HG03457 (cell line): ENCODE measurements at regions not wholly inside any gene's neighbourhood (a gene's known extent, or its start where the extent isn't known, plus 50 kb on each side); places are given as distances from the start of the nearest gene placed in this dataset.
A peak's percentile ranks its signal among the peaks of the same experiment; 100 is the strongest.
"Not testable (repeated sequence)": the region's sequence is repeated elsewhere in the genome, so short reads cannot be mapped to it uniquely, and the experiment has no call there.

Experiments
- ATAC-seq: cut with Tn5 transposase; IDR thresholded peaks from one replicate; pipeline ENCODE4 v1.9.1; 2021; ENCODE audit warnings: moderate number of reproducible peaks; ENCODE audit not compliant: unreplicated experiment

DNA sequence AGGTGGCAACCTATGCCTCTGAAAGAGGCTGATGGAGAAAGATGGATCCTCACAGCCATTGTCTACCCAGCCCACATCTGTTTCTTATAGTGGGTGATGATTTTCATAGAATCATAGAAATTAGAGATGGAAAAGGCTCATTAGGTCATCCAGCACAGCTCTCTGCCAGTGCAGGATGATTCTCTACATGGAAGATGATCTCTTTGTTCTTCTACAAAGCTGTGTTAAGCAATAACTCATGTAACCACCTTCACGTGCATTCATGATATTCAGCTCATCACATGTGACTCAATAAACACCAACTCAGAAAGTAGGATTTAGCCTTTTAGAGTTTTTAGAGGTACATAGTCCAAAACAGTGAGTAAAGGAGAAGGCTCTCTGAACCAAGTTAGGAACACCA is 539.4 kb upstream of the ID2 start:
- ATAC-seq = no peak

GRCh38 chr2:8144131-8144631 is 537.7 kb upstream of the ID2 start:
- ATAC-seq = no peak

- no peak for ATAC-seq
These were observed 537.1 kb upstream of the ID2 start for GRCh38 chr2:8144785-8145184.

DNA sequence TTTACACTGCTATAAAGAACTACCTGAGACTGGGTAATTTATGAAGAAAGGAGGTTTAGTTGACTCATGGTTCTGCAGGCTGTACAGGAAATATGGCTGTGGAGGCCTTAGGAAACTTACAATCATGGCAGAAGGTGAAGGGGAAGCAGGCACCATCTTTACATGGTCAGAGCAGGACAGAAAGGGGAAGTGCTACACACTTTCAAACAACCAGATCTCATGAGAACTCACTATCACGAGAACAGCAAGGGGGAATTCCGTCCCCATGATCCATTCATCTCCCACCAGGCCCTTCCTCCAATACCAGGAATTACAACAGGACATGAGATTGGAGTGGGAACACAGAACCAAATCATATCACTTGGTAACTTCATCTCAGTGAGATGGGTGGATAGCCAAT is 536.5 kb upstream of the ID2 start:
- not testable (repeated sequence) for ATAC-seq

DNA sequence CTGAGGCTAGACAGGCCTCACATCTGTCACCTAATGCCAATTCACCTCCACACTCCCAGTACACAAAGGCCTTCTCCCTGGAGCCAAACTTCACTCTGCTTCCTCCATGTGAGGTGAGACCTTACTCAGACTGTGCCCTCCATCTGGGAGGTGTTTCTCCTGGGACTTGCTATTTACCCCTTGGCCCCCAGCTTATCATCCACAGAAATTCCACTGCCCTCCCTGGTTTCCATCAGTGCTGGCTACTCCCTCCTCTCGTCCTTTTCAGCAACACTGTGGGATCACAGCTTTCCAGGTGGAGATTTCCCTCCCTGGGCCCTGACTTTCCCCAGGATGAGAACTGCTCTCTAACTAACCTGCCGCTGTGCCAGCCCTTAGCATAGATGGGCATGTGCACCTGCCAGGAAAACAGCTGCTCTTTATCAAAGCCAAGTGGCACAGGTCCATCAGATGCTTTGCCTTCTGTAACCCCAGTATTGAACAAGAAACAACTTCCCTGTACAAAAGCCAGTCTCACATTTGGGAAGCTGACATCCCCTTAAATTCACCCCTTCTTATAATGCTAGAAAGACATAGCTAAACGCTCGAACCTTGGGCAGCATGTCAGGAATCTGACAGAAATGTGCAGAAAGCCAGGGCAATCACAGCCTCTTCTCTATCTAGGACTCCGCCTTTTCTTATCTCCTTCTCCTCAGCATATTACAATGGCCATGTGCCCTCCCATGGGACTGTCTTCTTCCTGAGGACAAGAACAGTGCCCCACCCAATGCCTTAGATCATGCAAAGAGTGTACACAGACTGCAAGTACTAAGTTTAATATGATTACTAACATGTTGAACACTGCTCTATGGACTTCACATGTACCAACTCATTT is 535.5 kb upstream of the ID2 start:
- ATAC-seq = no peak

GRCh38 chr2:8148260-8149006 is 533.4 kb upstream of the ID2 start:
- ATAC-seq = no peak

DNA sequence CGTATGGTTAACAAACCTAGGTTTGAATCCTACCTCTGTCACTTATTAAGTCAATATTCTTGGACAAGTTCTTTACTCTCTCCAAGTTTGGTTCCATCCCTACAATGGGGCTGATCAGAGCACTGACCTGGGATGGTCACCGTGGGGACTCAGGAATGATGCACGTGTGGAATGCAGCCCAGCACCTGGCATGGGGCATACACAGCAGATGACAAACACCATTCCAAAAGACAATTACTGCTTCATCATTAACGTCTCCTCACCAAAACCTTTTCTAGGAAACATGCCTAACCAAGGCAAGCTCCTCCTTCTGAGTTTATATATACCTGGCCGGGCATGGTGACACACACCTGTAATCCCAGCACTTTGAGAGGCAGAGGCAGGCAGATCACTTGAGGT is 532.9 kb upstream of the ID2 start:
- no peak for ATAC-seq

DNA sequence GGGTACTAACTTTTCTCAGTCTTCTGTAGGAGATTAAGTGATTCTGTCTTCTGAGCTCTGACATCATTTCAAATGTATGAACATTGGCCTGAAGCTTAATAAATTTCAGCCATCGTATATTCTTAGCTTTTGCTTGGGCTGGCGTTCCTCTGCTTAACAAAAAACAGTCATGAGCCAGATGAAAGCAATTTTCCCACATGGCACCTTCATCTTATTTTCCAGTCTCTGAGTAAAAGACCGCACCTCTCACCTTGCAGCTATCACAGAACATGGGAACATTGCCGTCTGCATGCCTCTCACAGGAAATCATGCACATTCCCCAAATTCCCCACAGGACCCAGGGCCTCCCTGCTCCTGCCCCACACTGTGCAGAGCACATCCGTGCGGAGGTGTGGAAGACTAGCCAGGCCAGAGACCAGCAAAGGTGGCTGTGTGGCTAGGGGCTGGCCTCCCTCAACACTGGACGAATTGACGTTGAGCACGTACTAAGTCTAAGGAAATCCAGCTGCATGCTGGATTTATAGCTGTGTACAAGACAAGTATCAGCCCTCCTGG is 531.8 kb upstream of the ID2 start:
- ATAC-seq = no peak

- ATAC-seq = no peak
These were observed 530.0 kb upstream of the ID2 start for GRCh38 chr2:8151888-8152287.

DNA sequence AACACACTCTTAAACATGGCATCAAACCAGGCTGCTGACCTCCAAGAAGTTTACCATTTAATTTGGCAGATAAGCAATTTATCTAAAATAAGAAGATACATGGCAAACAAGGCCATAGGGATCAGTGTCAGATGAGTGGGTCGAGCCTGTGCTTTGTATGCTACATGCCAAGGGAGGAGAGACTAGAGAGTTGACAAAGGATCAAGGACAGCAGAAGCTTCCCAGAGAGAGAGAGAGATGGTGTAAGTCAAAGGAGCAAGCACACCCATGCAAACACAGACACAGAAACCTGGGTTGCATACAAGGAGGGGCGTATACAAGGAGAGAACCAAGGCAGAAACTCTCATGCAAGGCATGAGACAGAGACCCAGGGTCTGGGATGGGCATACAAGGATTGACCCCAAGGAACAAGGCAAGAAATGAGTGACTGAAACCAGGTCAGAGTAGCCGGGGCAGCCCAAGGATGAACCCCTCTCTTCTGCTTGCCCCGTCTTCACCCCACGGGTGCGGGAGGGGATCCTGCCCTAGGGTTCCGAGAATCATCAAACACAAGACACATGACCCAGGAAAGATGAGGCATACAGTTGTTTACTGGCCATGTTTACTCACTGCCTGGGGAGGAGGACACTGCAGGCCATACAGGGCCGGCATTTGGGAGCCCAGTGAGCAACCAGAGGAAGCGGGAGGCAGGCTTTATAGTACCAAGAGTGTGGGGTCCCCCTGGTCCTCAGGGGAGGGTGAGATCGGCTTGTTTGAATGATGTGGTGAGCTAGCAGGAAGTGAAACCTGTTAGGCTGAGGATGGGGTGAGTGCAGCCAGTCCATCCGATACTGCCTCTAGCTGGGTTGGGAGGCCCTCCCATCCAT is 529.2 kb upstream of the ID2 start:
- ATAC-seq = peak; percentile 96

DNA sequence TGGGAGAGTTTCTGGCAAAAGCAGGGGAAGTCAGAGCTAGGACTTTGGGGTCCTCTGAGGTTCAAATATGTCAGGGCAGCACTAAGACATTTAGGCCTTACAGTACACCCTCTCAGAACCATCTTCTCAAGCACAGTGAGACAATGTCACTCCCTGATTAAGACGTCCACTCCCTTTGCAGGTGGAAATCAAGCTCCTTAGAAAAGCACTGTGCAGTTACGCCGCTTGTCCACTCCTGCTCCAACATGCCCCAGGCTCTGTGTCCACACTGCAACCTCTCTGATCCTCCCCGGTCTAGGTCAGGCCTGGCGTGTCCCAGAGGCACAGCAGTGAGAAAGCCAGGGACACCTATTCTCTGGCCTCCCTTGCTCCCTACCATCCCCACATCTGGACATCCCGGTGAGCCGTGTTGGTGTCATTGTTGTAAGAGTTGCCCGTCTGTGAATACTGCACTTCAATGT is 528.6 kb upstream of the ID2 start:
- no peak for ATAC-seq

DNA sequence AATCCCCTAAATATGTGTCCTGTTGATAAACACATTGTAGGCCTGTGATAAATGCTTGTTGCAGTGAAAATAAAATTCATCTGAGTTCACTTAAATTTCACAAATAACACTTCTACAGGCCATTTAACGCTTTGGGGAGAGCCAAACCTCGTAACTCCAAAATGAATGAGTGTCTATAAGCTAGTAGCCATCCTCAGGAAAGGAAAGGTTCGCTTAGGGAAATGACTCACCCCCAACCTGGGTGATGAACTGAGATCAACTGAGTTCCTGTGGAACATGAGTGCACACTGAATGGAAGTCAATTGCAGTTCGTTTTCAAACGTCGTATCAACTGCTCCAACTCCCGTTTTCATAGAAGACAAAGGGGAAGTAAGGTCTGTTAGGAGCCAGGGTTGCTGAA is 527.6 kb upstream of the ID2 start:
- no peak for ATAC-seq

DNA sequence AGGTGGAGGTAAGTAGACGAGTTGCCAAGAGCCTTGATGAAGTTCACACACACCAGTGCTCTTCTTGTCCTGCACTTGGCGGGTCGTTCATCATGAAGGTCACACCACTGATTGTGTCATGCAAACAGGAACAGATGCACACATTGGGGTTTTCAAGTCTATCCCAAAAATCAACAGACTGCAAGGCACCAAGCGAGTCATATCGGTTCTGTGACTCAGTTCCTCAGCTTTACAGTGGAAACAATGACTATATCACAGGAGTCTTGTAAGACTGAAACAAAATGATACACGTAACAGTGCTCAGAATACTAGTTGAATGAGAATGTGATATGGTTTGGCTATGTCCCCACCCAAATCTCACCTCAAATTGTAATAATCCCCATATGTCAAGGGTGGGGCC is 526.9 kb upstream of the ID2 start:
- ATAC-seq = no peak

GRCh38 chr2:8157621-8158430 is 524.0 kb upstream of the ID2 start:
- ATAC-seq = no peak

DNA sequence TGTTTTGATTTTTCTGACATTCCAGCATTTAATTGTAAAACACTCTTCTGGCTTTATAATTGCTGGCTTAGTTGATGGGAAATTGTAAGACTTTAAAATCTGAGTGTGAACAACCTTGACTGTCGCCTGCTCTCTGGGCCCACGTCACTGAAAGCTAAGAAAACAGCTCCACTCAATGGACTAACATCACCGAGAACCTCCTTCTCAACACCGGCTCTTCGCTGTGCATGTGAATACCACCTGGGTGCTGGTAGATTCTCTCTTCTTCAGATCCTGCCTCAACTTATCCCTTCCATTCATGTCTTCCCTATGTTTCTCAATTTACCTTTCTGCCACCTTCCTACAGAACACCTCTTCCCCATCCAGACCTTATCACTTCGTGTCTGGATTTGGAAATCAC is 523.1 kb upstream of the ID2 start:
- ATAC-seq = no peak

GRCh38 chr2:8159211-8159965 is 522.5 kb upstream of the ID2 start:
- no peak for ATAC-seq

- no peak for ATAC-seq
These were observed 521.8 kb upstream of the ID2 start for GRCh38 chr2:8159966-8160603.

DNA sequence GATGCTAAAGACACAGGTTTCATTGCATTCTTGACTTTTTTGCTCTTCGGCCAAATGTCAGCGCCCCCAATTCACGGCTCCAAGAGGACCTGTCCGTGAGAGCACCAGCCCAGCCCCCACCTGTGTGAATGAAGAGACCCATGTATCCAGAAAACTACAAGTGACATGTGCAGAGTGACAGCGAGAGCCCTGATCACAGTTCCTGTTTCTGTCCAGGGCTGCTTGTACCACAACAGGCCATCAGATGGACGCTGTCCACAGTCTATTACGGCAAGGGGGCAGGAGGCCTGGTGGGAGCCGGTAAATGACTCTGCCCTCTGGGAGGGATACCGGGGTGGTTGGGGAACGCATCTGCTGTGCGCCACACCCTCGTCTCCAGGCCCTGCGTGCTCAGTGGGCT is 520.9 kb upstream of the ID2 start:
- no peak for ATAC-seq

DNA sequence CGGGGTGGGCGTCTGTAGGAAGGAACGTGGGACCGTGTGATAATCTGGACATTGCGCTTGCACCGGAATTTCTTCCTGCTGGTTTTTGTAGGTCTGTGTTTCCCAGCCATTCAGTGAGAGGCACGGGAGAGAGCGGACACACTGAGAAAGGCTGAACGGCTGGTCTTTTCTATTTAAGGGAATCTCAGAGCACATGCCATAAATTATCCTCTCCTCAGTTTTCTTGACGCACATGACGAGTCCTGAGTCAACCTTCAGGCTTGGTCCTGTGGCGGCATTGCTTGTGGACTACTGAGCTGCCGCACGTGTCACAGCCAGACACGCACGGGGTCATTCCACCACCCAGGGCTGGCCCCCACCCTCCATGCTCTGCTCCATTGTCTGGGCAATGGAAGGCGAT is 519.3 kb upstream of the ID2 start:
- no peak for ATAC-seq
